ENCODE measurements at regions not wholly inside any gene's neighbourhood (a gene's known extent, or its start where the extent isn't known, plus 50 kb on each side); places are given as distances from the start of the nearest gene placed in this dataset.

GRCh38 chr10:53033396-53033795 is 260.8 kb upstream of the MBL2 start:
- TF ChIP-seq, protein P1, sequence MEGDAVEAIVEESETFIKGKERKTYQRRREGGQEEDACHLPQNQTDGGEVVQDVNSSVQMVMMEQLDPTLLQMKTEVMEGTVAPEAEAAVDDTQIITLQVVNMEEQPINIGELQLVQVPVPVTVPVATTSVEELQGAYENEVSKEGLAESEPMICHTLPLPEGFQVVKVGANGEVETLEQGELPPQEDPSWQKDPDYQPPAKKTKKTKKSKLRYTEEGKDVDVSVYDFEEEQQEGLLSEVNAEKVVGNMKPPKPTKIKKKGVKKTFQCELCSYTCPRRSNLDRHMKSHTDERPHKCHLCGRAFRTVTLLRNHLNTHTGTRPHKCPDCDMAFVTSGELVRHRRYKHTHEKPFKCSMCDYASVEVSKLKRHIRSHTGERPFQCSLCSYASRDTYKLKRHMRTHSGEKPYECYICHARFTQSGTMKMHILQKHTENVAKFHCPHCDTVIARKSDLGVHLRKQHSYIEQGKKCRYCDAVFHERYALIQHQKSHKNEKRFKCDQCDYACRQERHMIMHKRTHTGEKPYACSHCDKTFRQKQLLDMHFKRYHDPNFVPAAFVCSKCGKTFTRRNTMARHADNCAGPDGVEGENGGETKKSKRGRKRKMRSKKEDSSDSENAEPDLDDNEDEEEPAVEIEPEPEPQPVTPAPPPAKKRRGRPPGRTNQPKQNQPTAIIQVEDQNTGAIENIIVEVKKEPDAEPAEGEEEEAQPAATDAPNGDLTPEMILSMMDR (IDR thresholded peaks at IDR 0.05; ENCODE audit: borderline replicate concordance, extremely low read depth, low read length, poor library complexity, severe bottlenecking), result no peak
- TF ChIP-seq EZH2 (IDR thresholded peaks at IDR 0.05; ENCODE audit: borderline replicate concordance, low read depth, low read length, severe bottlenecking), result no peak
